NCI-H1694 (cell line): ENCODE measurements at regions not wholly inside any gene's neighbourhood (a gene's known extent, or its start where the extent isn't known, plus 50 kb on each side); places are given as distances from the start of the nearest gene placed in this dataset.

Experiments used
- DNase-seq: peaks from one replicate; lab custom pipeline; 2025; lab: John Stamatoyannopoulos, UW

GRCh38 chr12:77723308-77723707, 107.4 kb upstream of the NAV3 start:
- DNase-seq = no peak

- no peak for DNase-seq
Measured at GRCh38 chr12:77722536-77722935, 108.2 kb upstream of the NAV3 start.

DNA sequence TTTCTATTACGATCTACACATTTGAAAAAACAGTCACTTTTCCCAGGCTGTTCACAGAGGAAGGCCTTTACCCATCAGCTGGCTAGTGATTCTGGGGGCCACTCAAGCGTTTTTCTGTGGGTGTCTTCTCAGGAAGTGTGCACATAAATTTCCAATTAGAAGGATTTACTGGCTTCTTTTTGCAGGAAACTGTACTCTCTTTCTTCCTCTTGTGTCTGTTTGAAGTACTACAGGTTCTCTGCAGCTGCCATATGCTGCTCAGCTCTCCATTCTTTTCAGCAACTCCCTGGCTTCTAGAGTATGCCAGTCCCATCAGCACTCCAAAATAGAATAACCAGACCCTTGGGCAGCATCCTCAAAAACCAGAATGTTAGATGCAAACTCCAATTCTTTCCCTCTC, 110.4 kb upstream of the NAV3 start:
- DNase-seq = no peak

- no peak for DNase-seq
Measured at GRCh38 chr12:77710209-77710608, 120.5 kb upstream of the NAV3 start.

DNA sequence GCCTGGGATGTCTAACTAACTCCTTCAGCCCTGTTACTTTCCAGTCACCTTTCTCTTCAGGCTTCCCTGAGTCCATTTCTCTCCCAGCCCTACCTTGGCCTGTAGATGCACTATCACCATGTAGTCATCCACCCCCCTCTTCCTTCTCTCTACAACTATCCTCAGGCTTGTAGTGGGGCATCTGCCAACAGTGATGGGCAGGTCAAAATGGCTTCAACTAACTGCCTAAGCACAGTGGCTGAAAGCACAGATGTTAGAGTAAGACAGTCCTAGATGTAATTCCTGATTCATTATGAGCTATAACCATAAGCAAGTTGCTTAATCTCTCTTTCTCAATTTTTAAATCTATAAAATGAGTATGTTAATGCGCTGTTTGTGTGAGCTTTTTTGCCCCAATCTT, 133.6 kb upstream of the NAV3 start:
- no peak for DNase-seq

GRCh38 chr12:77696183-77696582, 134.5 kb upstream of the NAV3 start:
- DNase-seq = no peak

- no peak for DNase-seq
Measured at GRCh38 chr12:77689510-77690086, 141.1 kb upstream of the NAV3 start.

DNA sequence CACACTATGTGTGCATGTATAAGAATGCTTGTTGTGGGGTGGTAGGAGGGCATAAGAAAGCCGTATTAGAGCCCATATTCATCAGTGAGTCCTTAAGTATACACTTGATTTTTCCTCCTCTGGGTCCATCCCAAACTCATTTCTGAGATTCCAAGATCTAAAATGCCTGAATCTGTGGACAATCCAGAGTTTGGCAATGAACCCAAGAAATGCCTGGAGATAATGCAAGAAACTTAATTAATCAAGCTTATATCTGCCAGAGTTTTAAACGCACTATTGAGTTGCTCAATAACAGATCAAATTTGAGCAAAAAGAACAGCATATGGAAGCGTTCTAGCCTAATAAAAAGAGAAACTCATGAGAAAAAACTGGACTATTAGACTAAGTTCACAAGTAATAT, 143.4 kb upstream of the NAV3 start:
- no peak for DNase-seq

GRCh38 chr12:77686760-77687159, 143.9 kb upstream of the NAV3 start:
- DNase-seq = peak; percentile 9

DNA sequence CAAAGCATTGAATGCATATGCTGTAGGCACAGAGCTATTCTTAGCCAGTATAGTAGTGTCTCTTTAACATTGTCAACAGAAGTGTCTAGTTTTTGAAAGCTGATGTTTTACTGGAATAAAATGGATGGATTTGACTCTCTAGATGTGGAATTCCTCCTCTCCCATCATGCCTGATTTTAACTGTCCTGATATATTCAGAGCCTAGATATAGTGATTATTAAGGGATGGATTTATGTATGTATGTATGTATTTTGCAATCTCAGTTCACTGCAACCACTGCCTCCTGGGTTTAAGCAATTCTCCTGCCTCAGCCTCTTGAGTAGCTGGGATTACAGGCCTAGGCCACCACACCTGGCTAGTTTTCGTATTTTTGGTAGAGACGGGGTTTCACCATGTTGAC, 144.8 kb upstream of the NAV3 start:
- DNase-seq = no peak

GRCh38 chr12:77685112-77685511, 145.6 kb upstream of the NAV3 start:
- DNase-seq = peak; percentile 62

GRCh38 chr12:77682488-77682887, 148.2 kb upstream of the NAV3 start:
- no peak for DNase-seq

DNA sequence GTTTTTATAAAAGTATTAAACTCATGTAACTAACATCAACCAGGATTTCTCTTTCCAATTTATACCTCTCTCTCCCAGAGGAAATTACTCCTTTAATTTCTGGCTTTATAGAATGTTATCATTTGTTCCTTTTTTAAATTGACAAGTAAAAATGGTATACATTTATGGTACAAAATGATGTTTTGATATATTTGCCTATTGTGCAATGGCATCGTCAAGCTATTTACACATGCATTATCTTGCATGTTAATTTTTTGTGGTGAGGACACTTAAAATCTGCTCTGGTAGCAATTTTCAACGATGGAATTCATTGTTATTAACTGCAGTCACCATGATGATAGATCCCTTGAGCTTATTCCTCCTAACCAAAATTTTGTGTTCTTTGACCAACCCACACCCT, 149.0 kb upstream of the NAV3 start:
- no peak for DNase-seq

DNA sequence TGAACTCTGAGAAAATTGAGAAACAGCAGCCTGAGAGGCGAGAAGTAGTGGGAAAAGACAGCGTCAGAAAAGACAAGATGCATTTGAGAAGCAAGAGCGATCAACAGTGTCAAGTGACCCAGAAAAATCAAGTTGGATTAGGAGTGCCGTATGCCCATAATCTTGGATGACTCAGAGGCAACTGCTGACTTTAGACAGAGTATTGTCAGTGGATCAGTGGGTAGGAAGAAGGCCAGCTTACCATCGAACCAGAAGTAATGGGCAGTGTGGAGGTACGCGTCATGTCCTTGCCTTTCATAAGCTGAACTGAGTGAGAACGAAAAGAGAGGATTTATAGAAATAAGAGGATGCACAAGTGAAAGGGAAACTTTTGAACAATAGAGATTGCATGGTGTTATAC, 151.0 kb upstream of the NAV3 start:
- no peak for DNase-seq

GRCh38 chr12:77678621-77679020, 152.1 kb upstream of the NAV3 start:
- DNase-seq = no peak

- DNase-seq = no peak
Measured at GRCh38 chr12:77667101-77667500, 163.6 kb upstream of the NAV3 start.

DNA sequence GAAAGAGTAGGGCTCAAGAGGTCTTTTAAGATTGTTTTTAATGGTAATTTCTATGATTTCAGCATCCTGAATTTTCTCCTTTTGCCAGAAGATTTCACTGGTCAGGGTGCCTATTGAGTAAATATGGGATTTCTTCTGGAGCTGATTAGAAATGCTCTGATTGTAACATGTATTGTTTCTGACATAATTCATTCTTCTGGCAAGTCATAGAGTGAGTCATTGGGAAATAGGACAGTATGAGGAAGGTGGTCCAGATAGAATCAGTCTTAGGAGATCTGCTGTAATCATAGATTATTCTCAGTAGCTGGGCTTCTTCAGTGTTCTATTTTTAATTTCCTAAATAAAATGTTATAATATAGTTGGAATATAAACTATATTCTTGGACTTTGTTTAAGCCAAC, 182.0 kb upstream of the NAV3 start:
- no peak for DNase-seq

- DNase-seq = no peak
Measured at GRCh38 chr12:77645966-77646598, 184.6 kb upstream of the NAV3 start.

DNA sequence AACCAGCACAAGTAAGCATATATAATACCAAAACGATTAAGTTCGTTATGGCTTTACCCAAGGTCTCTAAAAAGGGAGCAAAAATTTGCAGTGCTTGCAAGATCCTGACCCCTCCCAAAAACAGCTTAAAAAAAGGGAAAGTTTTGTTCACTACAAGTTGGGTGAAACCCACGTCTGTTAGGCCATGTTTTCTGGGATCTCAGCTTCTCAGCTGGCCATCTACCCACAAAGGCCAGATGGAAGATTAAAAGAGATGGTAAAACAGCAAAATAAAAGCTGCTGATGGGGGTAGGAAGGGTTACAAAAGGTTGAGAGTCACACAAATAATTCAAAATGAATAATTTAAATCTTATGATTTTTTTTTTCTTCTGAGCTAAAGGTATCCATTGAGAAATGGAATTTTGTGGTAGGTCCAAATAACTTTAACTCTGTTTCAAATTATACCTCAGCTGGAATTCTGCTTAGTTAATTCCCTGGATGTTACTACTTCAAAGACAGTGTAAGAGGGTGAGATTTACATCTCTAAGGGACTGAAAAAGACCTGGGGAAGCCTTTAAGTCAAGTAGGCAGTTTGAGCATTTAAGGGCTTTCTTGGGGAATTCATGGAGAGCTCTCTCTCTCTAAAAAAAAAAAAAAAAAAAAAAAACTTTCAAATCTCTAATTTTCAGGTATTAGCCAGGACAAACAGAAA, 185.6 kb upstream of the NAV3 start:
- no peak for DNase-seq

DNA sequence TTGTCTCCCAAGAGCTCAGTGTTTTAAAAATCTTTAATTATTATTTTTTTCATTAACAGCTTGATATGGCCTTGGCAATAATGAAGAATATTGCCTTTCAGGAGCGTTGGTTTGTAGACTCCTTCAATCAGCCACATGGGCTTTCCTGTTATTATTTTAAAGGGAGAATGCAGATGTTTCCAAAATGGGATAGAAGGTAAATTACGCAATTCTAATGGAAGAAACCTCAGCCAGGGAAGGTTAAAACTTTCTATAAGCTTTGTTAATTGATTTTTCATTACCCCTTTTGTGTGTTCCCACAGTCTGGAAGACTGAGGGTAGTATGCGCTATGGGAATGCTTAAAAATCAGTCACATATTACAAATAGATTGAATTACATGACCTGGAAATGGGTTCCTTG, 188.4 kb upstream of the NAV3 start:
- DNase-seq = no peak

- no peak for DNase-seq
Measured at GRCh38 chr12:77640356-77640755, 190.3 kb upstream of the NAV3 start.

GRCh38 chr12:77630790-77631445, 199.8 kb upstream of the NAV3 start:
- no peak for DNase-seq

DNA sequence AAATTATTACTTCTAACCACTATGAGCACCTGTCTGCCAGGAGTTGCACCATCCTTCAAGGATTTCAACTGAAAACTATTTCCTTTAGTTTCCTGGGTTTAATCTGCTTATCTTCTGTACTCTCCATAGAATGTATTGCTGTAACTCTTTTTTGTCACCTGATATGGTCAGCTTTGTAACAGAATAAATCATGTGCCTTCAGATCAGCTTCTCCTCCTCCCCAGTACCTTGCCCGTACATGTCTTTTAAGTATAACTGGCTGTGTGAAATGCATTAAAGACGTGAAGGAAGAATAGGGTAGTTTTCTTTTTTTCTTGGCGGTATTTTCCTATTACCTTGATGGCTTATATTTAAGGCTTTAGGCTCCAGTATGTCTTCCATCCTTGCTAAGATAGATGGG, 200.3 kb upstream of the NAV3 start:
- no peak for DNase-seq
